SK-N-MC (cell line): ENCODE measurements at regions not wholly inside any gene's neighbourhood (a gene's known extent, or its start where the extent isn't known, plus 50 kb on each side); places are given as distances from the start of the nearest gene placed in this dataset.

Experiments
- DNase-seq: peaks from one replicate; pipeline ENCODE4 v3.0.0-alpha.2; 2011; ENCODE audit warnings: low read depth, low spot score
- H3K27ac ChIP-seq: fragments of 200-600 bp; sonication (generic); 2 replicates; pipeline ENCODE4 v1.5.1; 2016; ENCODE audit warnings: mixed run types
- H3K36me3 ChIP-seq: fragments of 200-600 bp; sonication (generic); 2 replicates; pipeline ENCODE4 v1.6.1; 2017; ENCODE audit warnings: antibody characterized with exemption, low read length, mixed read lengths; ENCODE audit not compliant: insufficient read depth
- H3K4me3 ChIP-seq: fragments of 200-600 bp; sonication (generic); 2 replicates; pipeline ENCODE4 v1.5.1; 2016
- H3K9ac ChIP-seq: fragments of 200-600 bp; sonication (generic); 2 replicates; pipeline ENCODE4 v1.8.0; 2017; ENCODE audit warnings: mixed run types, mixed read lengths; ENCODE audit not compliant: insufficient read length
- H3K9me3 ChIP-seq: fragments of 200-600 bp; sonication (generic); 2 replicates; pipeline ENCODE4 v1.6.1; 2017; ENCODE audit warnings: low read depth, mild to moderate bottlenecking, antibody characterized with exemption, low read length, moderate library complexity, mixed read lengths
- EZH2 ChIP-seq: fragments of 200-600 bp; sonication (generic); IDR thresholded peaks from one replicate; pipeline ENCODE4 v1.6.1; 2017; ENCODE audit warnings: antibody characterized with exemption
- FOXP2 ChIP-seq: optimal IDR thresholded peaks from 2 replicates; pipeline ENCODE3; 2011; ENCODE audit warnings: mild to moderate bottlenecking, moderate library complexity; ENCODE audit not compliant: insufficient read depth; ENCODE audit errors: extremely low read length, control extremely low read depth
- POLR2AphosphoS5 ChIP-seq: IDR thresholded peaks from 2 replicates; pipeline ENCODE4 v1.6.1; 2012; ENCODE audit warnings: mild to moderate bottlenecking, low read depth, low read length, borderline replicate concordance

DNA sequence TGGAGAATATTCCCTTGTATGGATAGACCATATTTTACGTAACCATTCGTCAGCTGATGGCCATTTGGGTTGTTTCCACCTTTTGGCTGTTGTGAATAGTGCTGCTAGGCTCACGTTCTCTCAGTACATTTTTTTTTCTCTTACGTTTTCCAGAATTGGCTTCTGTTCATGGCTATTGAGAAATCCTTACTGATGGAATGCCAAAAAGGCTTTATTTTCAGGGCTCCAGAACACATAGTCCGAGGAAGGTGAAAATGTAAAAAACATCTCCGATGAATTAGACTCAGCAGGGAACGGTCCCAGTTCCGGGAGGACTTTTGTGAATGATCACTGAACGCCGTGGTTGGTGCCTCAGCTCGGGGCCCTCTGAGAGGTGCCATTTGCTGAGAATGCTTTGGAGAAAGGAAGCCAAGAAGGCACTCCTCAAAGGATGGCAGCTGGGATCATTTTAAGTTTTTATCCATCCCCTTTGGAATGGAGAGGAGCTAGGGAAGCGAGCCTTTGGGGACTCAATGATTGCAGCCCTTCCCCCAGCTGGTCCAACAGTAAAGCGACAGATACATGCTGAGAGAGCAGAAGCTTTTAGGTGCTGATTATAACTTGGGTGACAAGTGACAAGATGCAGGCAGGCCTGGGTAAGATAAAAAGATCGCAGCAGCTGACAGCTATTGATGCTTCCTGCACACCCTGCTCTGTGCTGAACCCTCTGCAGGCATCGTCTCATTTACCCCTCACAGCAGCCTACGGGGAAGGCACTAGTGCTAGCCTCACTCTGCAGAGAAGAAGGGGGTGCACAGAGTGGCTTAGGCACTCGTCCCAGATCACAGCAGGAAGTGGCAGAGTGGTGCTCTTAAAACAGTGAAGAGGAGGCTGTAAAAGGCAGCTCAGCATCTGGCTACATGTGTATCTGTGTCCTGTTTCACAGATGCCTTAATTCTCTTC is 133.4 kb upstream of the KCNG1 start:
- no peaks in the 10 kb centered on the region for H3K9me3 ChIP-seq
- no peak for TF ChIP-seq EZH2
- TF ChIP-seq FOXP2, result no peak
- TF ChIP-seq POLR2AphosphoS5, result no peak
- DNase-seq, result no peak
- H3K4me3 ChIP-seq, result peak overlapping the region; percentile 20; the same call in 1 of the 2 replicates
- H3K27ac ChIP-seq, result no peak overlapping the region
- no peak overlapping the region for H3K9ac ChIP-seq
- H3K36me3 ChIP-seq, result no peaks in the 10 kb centered on the region

DNA sequence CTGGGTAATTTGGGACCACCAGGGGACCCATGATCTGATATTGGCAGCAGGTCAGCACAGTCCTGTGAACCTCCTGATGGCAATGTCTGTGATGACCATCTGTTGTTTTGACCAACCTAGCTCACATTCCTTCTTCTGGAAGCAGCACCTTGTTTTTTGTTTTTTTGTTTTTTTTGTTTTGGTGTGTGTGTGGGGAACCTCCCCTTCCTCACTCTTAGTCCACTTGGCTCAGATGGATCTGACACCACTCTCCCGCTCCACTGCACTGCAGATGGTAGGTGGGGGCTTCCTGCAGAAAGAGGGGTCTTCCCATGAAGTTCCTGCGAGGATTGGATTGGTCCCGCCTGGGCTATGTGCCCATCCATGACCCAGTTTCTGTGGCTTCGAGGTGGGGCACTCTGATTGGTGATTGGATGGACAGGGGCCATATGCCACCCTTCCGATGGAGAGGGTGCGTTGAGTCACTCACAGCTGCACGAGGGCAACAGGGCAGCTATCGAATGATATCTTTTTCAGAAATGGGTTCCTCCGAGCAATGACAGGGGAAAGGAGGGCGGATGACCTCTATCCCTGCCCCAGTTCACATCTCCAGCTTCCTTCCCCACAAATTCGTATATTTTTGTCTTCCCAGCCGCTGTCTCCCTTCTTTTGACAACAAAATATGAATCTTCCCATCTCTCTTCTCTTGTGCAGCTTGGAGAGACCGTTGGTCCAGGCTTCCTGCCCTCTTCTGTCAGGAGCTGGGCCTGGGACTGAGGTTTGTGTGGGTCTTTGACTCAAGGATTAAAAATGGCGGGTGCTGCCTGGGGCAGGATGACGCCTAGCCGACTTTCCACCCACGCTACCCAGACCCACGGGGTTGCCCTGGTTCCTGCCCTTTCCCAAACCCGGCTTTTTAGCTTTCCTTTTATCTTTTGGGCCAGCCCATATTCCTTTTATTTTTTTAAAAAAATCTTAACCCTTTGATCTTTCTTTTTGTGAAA is 132.1 kb upstream of the KCNG1 start:
- DNase-seq, result no peak
- H3K27ac ChIP-seq, result no peak overlapping the region
- no peak overlapping the region for H3K4me3 ChIP-seq
- TF ChIP-seq POLR2AphosphoS5, result no peak
- no peak for TF ChIP-seq FOXP2
- no peak for TF ChIP-seq EZH2
- H3K36me3 ChIP-seq, result no peaks in the 10 kb centered on the region
- no peaks in the 10 kb centered on the region for H3K9me3 ChIP-seq
- no peak overlapping the region for H3K9ac ChIP-seq

- H3K9me3 ChIP-seq, result no peaks in the 10 kb centered on the region
- no peak overlapping the region for H3K4me3 ChIP-seq
- H3K36me3 ChIP-seq, result no peaks in the 10 kb centered on the region
- H3K9ac ChIP-seq, result no peak overlapping the region
- DNase-seq, result no peak
- TF ChIP-seq POLR2AphosphoS5 (no peak), FOXP2 (no peak), EZH2 (no peak)
- H3K27ac ChIP-seq, result no peak overlapping the region
These were observed 131.2 kb upstream of the KCNG1 start for GRCh38 chr20:51153867-51154707.

- Histone ChIP-seq H3K4me3 (no peak overlapping the region), H3K9ac (no peak overlapping the region), H3K27ac (no peak overlapping the region), H3K9me3 (peaks cover 4% of the 10 kb centered on the region; the same call in 1 of the 2 replicates), H3K36me3 (no peaks in the 10 kb centered on the region)
- no peak for DNase-seq
- TF ChIP-seq EZH2 (no peak), FOXP2 (no peak), POLR2AphosphoS5 (no peak)
These were observed 126.0 kb upstream of the KCNG1 start for GRCh38 chr20:51148941-51149340.

DNA sequence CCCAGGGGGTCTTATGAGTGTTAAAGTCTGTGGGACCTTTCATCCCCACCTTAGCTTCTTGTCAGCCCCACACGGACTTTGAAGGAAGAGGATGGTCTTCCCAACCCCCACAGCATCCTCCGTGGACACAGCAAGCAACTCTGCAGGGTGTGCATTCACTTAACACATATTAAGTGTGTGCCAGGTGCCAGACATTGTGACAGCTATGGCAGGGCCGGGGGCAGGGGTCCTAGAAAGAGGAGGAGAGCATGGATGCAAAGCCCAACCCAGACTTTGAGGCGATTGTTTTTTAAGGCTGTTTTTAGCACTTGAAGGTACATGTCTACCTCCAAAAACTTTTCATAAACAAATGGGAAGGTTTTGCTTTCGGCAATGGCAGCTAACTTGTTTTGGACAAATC is 121.6 kb upstream of the KCNG1 start:
- Histone ChIP-seq H3K9ac (no peak overlapping the region), H3K36me3 (no peaks in the 10 kb centered on the region), H3K4me3 (no peak overlapping the region), H3K27ac (no peak overlapping the region), H3K9me3 (peaks cover 4% of the 10 kb centered on the region; the same call in 1 of the 2 replicates)
- DNase-seq, result no peak
- no peak for TF ChIP-seq EZH2
- TF ChIP-seq POLR2AphosphoS5, result no peak
- TF ChIP-seq FOXP2, result no peak

GRCh38 chr20:51143652-51144051 is 120.7 kb upstream of the KCNG1 start:
- peaks cover 4% of the 10 kb centered on the region; the same call in 1 of the 2 replicates for H3K9me3 ChIP-seq
- H3K27ac ChIP-seq, result no peak overlapping the region
- no peak overlapping the region for H3K9ac ChIP-seq
- no peak for DNase-seq
- no peak overlapping the region for H3K4me3 ChIP-seq
- no peaks in the 10 kb centered on the region for H3K36me3 ChIP-seq
- TF ChIP-seq FOXP2 (no peak), EZH2 (no peak), POLR2AphosphoS5 (no peak)

GRCh38 chr20:51142448-51142847 is 119.5 kb upstream of the KCNG1 start:
- Histone ChIP-seq H3K9ac (no peak overlapping the region), H3K36me3 (no peaks in the 10 kb centered on the region), H3K27ac (no peak overlapping the region), H3K9me3 (peaks cover 4% of the 10 kb centered on the region; the same call in 1 of the 2 replicates), H3K4me3 (no peak overlapping the region)
- no peak for DNase-seq
- TF ChIP-seq POLR2AphosphoS5, result no peak
- no peak for TF ChIP-seq EZH2
- TF ChIP-seq FOXP2, result no peak

GRCh38 chr20:51140671-51141070 is 117.8 kb upstream of the KCNG1 start:
- Histone ChIP-seq H3K27ac (no peak overlapping the region), H3K9me3 (no peaks in the 10 kb centered on the region), H3K9ac (no peak overlapping the region), H3K4me3 (no peak overlapping the region), H3K36me3 (no peaks in the 10 kb centered on the region)
- DNase-seq, result no peak
- TF ChIP-seq POLR2AphosphoS5 (no peak), EZH2 (no peak), FOXP2 (no peak)
